Stimulated activated CD4-positive, alpha-beta T cell treated with anti-CD3 and anti-CD28 coated beads, Interleukin-4, amount 100 ng/mL, for 4 hours (primary cell): ENCODE measurements at regions not wholly inside any gene's neighbourhood (a gene's known extent, or its start where the extent isn't known, plus 50 kb on each side); places are given as distances from the start of the nearest gene placed in this dataset.

ENCODE experiments used
- DNase-seq, 2 experiments: peaks; one replicate each; pipeline ENCODE4 v3.0.0-alpha.2; 2020

DNA sequence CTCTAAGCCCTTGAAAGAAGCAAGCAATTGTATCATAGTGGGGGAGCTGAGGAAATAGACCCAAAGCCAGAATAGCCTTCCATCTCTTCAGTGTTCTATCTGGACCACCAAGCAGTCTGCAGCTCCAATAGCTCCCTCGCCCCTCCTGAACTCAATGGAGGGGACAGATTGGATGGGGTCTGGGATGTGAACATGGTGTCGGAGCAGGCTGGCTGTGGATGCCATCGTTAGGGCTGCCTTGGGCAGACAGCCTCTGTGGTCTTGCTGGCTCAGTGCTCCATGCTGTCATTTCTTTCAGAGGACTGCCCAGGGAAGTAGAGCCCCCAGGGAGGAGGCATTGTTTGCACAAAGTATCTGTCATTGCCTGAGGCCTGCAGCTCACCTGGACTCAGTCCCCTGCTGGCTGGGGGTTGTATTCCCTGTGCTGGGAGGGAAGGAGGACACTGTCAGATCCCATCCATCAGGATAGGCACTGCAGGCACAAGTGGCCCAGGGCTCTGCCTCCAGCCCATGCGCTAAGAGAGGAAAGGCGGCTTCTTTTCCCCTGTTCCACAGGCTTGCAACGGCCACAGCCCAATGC lies 537.7 kb downstream of the BUD13 start:
- no peak for DNase-seq

DNA sequence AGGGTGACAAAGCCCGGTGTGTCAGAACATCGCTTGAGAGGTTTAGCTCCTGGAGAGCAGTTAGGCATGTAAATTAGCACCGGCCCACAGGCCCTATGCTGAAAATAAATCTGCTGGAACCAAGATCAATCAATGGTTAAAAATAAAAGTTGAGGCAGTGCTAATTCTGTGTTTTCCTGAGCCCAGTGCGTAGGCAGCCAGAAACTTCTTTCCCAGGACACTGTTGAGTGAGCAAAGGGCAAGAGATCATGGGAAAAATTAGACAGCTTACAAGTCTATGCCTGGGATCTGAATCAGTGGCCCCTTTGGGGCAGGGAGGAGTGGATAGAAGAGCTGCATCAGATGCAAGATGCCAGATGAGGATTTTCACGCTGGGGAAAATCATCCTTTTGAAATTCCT lies 539.2 kb downstream of the BUD13 start:
- no peak for DNase-seq

GRCh38 chr11:116232364-116232828 lies 540.4 kb downstream of the BUD13 start:
- no peak for DNase-seq

- no peak for DNase-seq
Observed at GRCh38 chr11:116231543-116231942, 541.2 kb downstream of the BUD13 start.

DNA sequence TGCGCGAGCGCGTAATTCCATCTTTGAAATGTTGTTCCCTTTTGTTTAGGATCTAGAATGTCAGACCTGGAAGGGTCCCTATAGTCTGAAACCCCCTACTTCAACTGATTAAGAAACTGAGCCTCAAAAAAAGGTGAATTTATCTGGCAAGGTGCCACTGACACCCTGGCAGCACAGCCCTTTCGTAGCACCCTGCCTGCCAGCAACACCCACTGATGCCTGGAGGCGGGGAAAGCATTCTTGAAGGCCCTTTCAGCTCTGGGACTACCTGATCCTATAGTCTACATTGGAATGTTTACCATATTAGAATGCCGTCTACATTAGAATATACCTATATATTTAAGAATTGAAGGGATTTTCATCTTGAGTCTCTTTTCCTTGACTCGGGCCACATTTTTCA lies 542.3 kb downstream of the BUD13 start:
- no peak for DNase-seq

- no peak for DNase-seq
Observed at GRCh38 chr11:116229236-116229970, 543.4 kb downstream of the BUD13 start.

DNA sequence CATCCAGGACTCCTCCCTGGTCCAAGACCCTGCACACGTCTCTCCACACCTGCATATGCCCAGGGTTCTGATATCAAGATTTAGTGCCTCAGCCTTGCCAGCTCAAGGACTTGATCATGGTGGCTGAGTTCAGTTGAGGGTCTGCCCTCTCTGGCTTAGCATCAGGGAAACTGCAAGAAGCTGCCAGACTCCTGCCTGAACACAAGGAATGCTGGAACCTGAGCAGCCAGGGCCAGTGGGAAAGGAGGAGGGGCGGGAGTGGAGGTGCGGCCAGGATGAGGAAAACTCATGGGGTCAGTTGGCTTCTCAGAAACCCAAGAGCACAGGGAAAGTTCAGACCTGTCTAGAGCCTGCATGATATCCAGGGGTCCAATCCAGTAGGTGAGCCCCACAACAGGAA lies 546.1 kb downstream of the BUD13 start:
- DNase-seq: no peak

DNA sequence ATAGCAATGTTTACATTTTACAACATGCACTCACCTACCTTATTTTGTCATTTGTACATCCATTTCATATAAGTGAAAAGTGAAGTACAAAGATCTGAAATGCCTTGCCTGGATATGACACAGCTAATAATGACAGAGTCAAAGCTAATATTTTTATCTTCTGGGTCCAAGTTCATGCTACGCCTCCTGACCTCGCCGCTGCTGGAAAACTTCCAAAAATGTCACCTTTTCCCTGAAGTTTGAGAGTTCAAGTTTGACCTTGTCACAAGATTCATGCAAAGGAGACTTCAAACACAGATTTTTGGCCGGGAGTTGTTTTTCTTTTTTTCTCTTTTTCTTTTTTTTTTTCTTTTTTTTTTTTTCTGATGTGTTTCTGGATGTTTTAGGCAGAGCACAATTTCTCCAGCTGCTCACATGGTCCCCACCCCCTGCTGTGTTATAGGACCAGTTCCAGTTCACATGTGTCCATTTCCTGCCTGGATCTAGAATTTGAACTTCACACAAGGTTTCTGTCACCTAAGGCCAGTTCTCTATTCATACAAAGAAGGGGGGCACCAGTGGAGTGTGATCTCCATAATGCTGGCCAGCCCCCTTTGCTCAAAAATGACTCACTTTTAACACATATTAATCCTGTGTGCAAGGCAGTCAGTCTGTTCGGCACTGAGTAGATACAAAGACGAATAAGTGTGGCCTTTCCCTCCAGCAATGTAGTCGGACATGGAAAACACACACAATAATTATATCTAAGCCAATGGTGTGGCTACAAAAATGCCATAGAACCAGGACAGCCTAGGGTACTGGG lies 546.8 kb downstream of the BUD13 start:
- no peak for DNase-seq

DNA sequence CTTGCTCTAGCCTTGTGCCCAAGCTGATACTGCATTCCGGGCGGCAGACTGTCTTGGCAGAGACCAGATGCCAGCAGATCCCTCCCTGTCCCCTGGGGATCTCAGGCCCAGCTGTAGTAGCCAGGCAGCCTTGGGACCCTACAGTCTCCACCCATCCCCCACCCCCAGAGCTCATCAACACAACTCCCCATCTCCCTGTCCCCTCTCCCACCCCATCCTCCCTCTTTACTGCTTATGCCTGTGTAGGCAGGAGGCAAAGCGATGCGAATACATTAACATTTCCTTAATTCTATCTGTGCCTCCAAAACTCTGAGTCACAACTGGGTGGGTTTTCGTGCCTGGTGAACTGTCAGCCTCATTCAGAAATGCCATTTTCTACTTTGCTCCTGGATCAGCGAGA lies 547.6 kb downstream of the BUD13 start:
- DNase-seq: no peak

DNA sequence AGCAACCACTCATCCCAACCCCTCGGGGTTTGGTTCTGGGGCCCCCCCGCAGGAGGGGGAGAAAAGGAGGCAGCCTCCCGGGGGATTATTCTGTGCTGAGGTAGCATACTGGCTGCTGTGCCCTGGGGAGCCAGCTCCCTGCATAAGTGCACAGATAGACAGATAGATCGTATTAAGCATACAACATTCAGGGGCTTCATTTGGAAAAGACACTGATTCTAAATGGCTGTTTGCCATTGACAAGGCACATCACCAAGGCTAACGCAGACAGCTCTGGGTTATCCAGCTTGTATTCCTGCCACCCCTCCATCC lies 547.9 kb downstream of the BUD13 start:
- DNase-seq: no peak

- DNase-seq: peak in 1 of 2 experiments; percentile 10
Observed at GRCh38 chr11:116224154-116224888, 548.5 kb downstream of the BUD13 start.

DNA sequence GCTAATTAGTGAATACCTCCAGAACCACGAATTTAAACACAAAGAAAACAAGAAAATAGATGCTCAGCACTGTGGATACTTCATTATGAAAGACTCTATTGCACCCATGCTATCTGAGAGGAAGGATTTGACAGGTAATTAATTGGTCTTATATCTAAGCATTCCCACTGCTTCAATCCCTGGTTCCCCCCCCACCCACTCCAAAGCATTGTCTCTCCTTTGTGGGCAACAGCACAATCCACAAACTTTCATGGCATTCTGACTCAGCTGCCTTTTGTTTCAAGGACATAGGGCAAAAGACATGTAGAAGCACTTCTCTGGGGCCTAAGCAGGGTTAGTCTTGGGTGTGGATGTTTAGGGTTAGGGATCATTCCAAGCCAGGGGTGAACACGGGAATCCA lies 551.4 kb downstream of the BUD13 start:
- no peak for DNase-seq

GRCh38 chr11:116219171-116219635 lies 553.6 kb downstream of the BUD13 start:
- no peak for DNase-seq

DNA sequence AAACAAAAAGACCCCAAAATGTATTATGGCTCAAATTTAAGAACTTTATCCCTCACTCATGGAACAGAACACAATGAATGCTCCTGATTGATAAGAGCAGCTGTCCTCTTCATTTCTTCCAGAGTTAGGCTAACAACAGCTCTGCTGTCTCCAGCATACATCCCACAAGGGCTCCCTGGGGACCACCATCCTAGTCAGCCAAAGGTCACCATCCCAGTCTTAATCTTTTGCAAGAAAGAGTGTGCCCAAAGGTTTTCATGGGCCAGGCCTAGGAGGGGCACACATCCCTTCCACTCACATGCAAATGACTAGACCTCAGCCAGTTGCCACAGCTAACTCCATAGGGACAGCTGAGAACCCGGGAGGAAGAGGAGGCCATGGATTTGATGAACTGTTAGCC lies 555.3 kb downstream of the BUD13 start:
- DNase-seq: no peak

DNA sequence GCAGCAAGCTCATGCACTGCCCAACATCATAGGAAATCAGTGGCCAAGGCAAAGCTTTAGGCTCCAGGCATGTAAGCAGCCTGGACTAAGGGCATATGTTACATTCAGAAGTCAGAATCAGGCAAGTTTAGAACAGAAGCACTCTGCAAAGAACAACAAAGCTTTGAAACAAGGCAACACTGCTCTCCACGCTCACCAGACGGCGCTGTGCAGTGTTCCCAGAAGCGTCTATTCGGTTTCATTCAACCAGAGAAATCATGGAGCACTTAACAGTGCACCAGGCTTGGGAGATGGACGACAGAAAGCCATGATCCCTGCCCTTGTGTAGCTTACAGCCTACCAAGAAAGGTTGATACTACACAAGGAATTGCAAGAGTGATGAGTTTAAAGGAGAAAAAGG lies 555.8 kb downstream of the BUD13 start:
- DNase-seq: no peak

DNA sequence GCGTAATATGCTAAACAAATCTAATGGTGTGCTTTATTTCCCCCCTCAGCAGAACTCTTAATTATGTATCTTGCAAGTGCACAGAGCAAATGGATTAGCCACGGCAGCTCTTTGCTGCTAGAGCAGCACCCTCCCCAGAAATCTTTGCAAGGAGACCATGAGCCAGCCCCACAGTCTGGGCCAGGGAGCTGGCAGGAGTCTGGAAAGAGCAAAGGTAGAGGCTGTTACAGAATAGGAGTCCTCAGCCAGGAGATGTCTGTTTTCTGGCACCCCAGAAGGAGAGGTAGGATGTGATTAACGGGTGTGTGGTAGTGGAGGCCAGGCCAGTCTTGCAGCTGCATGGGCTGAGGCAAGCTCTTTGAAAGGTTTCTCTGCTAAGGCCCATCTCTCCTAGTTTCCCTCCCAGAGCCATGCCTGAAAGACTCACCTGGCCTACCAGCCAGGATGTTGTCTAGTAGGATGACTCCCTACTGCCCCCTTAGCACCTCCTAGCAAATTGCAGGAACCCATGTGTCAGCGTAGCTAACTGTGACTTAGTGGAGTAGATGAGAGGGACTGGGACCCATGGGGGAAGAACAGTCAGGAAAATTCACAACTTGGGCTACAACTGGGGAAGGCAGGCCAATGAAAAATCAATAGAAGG lies 557.2 kb downstream of the BUD13 start:
- no peak for DNase-seq

DNA sequence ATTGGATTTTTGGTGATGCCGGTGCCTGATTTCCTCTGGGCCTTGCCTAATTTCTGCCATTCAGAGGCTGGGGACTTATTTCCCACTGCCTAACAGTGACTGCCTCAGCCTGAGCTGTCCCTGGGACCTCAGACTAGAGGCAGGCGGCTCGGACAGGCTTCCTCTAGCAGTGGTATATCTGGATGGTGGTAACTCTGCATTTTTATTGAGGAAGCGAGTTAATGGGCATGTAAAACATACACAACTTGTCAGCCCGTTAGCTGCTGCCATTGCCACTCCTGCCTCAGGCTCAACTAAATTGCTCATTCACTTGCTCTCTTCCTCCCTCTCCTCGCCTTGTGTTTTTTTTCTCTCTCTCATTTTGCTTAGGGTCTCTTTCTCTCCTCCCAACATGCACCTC lies 561.6 kb downstream of the BUD13 start:
- DNase-seq: no peak

GRCh38 chr11:116210663-116211062 lies 562.1 kb downstream of the BUD13 start:
- no peak for DNase-seq

- no peak for DNase-seq
Observed at GRCh38 chr11:116209255-116209654, 563.5 kb downstream of the BUD13 start.

DNA sequence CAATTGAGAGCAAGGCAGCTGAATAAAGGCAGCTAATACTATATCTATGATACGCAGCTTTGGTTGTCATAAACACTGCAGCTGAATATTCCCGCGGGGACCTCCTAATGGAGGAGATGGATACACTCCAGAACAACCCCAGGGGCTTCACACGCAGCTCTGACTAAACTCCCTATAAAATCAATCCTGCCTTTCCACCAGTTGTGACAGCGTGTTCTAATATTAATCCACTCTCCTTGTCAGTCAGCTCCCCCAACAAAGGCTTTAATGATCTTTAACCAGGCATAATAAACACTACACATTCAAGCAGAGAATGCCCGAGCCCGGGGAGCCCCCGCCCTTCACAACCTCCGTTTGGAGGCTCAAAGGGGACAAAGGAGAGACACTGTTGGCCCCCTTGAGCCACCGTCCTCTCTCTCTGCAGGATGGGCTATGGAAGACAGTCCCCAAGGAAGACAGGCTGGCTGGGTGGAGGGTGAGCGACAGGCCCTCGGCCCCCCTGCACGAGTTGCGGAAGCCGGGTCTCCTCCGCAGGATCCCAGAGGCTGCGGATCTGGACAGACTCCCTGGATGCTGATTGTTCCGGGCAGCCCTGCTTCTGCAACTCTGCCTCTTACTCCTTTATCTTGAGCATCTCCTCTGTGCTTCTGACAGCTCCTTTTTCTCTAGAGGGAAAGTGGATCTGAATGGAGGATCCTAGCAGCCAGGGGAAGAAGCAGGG lies 565.2 kb downstream of the BUD13 start:
- no peak for DNase-seq

DNA sequence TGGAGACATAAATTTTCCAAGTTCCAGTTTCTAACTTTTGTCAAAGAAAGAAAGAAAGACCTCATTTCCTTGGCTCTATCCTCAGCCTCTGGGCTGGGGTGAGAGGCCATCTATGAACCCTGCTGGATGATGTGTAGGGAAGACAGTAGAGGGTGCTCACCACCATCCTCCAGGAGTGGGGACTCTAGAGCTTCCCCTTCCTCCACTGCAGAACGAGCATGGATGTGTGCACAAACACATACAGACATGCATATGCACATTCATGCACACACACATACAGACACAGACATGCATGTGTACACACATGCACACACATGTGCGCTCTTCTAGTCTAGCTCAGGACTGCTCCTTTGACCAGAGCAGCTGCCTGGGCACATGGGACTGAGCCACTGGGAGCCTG lies 565.8 kb downstream of the BUD13 start:
- no peak for DNase-seq

- no peak for DNase-seq
Observed at GRCh38 chr11:116202922-116203321, 569.9 kb downstream of the BUD13 start.
